GM19043 (cell line): ENCODE measurements at regions not wholly inside any gene's neighbourhood (a gene's known extent, or its start where the extent isn't known, plus 50 kb on each side); places are given as distances from the start of the nearest gene placed in this dataset.

Source experiments
- ATAC-seq: cut with Tn5 transposase; IDR thresholded peaks from one replicate; pipeline ENCODE4 v1.9.1; 2021; ENCODE audit warnings: low read depth; ENCODE audit not compliant: unreplicated experiment

DNA sequence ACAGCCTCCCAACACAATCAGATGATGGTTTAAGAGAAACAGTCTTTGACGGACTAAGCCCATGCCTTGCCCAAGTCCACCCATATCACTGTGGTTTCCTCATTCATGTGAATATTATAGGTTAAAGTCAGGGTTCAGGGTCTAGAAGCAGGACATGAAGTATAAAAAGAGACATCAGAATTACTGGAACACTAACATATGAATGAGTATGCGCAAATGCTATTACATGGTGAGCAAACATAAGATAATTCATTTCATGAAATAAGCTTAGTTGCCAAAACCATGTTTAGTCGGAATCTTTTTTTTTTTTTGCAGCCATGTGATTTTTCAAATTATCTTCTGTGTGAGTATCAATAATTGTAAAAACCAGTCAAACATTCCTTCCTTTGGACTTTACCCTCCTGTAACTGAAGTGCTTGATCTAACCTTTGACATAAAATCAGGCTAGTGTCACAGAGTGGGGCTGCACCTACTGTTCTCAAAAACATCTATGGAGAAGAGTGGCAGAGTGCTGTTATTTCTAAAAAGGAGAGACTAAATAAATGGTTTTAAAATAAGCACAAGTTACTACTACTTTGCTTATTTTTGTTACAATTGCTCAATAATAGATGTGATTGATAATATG lies 84.9 kb upstream of the NRIP1 start:
- no peak for ATAC-seq

- ATAC-seq = no peak
These were observed 86.7 kb upstream of the NRIP1 start for GRCh38 chr21:15151385-15152103.

- no peak for ATAC-seq
These were observed 87.8 kb upstream of the NRIP1 start for GRCh38 chr21:15152591-15152990.

- ATAC-seq = peak; percentile 66
These were observed 94.7 kb upstream of the NRIP1 start for GRCh38 chr21:15159382-15160020.

DNA sequence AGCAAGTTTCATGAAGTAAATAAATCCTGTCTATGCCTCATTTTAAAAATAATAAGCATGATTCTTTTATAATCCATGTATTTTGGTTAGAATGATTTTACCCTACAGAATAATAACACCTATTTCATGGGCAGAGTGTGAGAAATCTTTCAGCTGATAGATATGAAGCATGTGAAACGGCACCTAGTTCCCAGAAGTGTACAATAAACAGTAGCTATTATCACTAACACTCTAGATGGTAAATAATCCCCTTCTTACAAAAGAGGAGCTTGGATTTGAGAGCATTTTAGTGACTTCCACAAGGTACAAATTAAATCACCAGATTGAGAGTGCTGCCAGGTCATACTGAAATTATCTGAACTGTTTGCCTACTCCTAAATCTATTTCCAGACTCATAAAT lies 95.3 kb upstream of the NRIP1 start:
- ATAC-seq = no peak

DNA sequence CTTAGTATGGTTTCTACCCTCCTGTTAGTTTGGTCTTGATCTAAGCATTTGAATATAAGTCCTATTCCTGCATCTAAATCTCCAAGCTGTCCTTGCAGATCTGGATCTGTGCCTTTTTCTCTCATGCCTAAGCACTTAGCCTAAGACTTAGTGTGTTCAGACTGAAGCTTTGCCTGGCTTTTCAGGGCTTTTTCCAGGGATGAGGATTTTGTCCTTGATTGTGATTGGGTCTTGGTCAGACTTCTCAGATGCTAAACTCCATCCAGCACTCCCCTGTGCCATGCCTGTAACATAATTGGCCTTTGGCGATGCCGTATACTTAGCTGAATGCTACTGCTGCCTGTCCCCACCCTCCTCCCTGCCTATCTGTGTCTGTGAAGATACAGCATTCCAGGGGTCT lies 98.1 kb upstream of the NRIP1 start:
- ATAC-seq = no peak

GRCh38 chr21:15164273-15164672 lies 99.5 kb upstream of the NRIP1 start:
- ATAC-seq = no peak

- ATAC-seq = no peak
These were observed 100.0 kb upstream of the NRIP1 start for GRCh38 chr21:15164678-15165303.

GRCh38 chr21:15170614-15171013 lies 105.8 kb upstream of the NRIP1 start:
- ATAC-seq = no peak

DNA sequence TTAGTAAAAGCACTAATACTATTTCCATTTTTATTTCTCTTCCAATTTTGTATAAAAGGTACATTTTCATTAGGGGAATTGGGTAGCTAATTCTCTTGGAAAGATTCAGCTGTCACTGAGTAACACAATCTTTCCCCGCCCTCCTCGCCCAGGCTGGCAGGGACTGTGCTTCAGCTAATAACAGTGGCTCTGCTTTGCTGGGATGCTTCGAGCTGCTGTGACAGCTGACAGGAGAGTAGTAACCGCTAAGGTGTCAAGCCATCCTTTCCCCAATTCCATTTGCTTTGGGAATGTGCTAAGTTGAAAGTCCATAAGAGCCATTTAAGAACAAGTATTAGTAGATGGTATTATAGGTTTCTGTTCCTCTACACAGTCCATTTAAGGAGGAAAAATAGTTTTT lies 106.7 kb upstream of the NRIP1 start:
- ATAC-seq = no peak

DNA sequence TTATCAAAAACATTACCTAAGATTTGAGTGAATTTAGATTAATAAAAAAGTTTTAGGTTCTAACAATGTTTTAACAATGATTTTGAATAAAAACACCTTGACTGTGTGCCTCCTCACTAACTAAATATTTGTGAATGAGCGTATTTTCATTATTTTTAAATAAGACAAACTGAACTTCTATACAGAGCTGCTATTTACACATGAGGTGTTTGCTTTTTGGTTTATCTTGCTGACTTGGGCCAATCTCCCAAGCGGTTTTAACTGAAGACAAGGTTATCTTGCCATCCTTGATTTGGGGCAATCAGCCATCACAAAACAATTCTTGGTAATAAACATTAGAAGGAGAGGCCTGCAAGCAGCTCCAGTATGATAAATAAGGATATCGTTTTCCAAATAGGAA lies 108.2 kb upstream of the NRIP1 start:
- no peak for ATAC-seq

- ATAC-seq = no peak
These were observed 110.1 kb upstream of the NRIP1 start for GRCh38 chr21:15174923-15175322.

GRCh38 chr21:15182731-15183130 lies 117.9 kb upstream of the NRIP1 start:
- no peak for ATAC-seq

- no peak for ATAC-seq
These were observed 119.0 kb upstream of the NRIP1 start for GRCh38 chr21:15183813-15184257.

DNA sequence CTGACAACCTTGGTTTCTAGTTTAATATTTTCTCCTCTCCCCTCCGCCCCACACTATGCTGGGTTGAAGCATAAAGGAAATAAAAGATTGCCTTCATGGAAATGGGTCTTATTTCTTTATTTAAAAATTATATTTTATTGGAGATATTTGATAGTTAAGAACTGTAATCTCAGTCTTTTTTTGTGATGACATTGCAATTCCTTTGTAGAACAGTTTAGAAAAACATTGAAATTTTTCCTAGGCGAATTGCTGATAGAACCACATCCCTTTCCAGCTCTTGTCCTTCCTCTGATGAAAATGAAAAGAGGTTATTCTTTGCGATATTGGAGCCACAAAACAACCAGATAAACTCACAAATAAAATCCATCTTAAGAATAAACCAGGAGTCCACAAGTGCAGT lies 125.6 kb upstream of the NRIP1 start:
- ATAC-seq = no peak

DNA sequence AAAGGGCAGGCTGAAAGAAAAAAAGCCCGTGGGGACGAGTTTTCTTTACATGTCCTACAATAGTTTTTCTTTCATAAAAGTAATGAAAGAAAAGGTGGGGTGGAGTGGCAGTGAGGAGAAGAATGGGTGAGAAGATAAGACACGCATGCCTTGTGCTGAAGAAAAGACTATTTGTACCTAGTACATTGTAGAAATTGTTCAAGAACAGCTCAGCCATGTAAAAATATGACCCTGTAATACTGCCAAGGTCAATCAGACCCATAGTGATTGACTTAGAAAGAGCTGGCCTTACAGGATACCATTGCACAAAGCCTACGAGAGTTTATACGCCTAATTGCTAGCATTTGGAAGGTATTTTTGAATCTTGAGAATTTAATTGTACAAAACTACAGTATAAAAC lies 126.0 kb upstream of the NRIP1 start:
- no peak for ATAC-seq

- no peak for ATAC-seq
These were observed 126.5 kb upstream of the NRIP1 start for GRCh38 chr21:15191342-15191741.

DNA sequence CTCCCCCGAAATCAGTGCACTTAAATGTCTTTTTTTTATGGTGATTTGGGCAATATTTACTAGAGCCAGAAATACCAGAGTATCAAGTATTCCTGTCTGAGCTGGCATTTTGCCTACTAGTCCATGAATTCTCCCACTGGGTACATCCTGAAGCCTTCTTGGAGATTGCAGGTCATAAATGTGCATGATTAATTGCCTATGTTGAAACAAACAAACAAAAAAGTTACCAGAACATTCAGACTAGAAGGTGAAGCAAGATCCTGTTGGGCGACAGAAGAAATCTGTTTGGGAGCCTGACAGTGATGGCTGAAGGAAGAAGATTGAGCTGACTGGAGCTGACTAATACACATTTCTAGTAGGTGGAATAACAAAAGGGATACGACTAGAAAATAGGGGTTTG lies 127.4 kb upstream of the NRIP1 start:
- no peak for ATAC-seq

- ATAC-seq = no peak
These were observed 129.1 kb upstream of the NRIP1 start for GRCh38 chr21:15193937-15194336.

- ATAC-seq = no peak
These were observed 130.3 kb upstream of the NRIP1 start for GRCh38 chr21:15195104-15195503.

DNA sequence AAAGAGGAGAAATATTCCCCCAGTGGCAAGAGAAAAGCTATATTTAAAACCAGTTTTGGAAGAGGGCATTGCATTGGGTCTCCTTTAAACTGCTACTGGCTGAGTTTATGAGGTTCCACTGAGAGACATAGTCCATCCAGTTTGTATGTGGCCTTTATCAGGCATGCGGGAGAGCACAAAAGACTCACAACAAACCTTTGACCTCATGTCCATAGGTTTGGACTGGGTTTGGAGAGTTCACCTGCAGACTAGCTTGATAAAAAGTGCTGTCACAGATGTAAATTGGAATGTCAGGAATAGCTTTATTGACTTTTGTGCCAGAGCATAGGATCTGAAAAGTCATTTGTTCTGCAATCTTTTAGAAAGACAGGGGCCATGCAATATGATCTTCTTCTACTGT lies 131.0 kb upstream of the NRIP1 start:
- no peak for ATAC-seq

- ATAC-seq = no peak
These were observed 132.9 kb upstream of the NRIP1 start for GRCh38 chr21:15197696-15198095.
